ENCODE measurements at regions not wholly inside any gene's neighbourhood (a gene's known extent, or its start where the extent isn't known, plus 50 kb on each side); places are given as distances from the start of the nearest gene placed in this dataset.

GRCh38 chr5:32845171-32845570 lies 134.1 kb downstream of the NPR3 start:
- H4K20me1 ChIP-seq (ENCODE audit: insufficient read depth, low read length) = no peaks in the 10 kb centered on the region
- TF ChIP-seq KDM3A (CRISPR knock-in tag; IDR thresholded peaks at IDR 0.05; ENCODE audit: low read depth) = no peak
- no peak for TF ChIP-seq NFYB (CRISPR knock-in tag; IDR thresholded peaks at IDR 0.05)
- no peak for TF ChIP-seq IRF2 (CRISPR knock-in tag; IDR thresholded peaks at IDR 0.05)
- TF ChIP-seq ELF4 (CRISPR knock-in tag; IDR thresholded peaks at IDR 0.05; ENCODE audit: borderline replicate concordance) = no peak
- no peak for TF ChIP-seq ZNF570 (CRISPR knock-in tag; IDR thresholded peaks at IDR 0.05; ENCODE audit: borderline replicate concordance)
- TF ChIP-seq JUN (CRISPR knock-in tag; IDR thresholded peaks at IDR 0.05) = no peak
- TF ChIP-seq EP300 (IDR thresholded peaks at IDR 0.05; ENCODE audit: low read depth in 2 of 2, low read length in 2 of 2) = no peak
- no peak for TF ChIP-seq EP300 (CRISPR knock-in tag; IDR thresholded peaks at IDR 0.05; ENCODE audit: borderline replicate concordance)
- no peak for TF ChIP-seq TRAFD1 (CRISPR knock-in tag; IDR thresholded peaks at IDR 0.05; ENCODE audit: borderline replicate concordance)
- H3K79me2 ChIP-seq (ENCODE audit: insufficient read depth, low read length) = no peaks in the 10 kb centered on the region
- no peaks in the 10 kb centered on the region for H3K4me1 ChIP-seq (ENCODE audit: insufficient read depth, low read length)
- intact Hi-C loops (cut with micrococcal nuclease; ENCODE audit: unreplicated experiment) (no loop called here), in situ Hi-C loops (cut with HindIII; ENCODE audit: extremely low pct_ligation_motif_present, low pct_unique_long_range_greater_than_20kb) (no loop called here)
- no peak overlapping the region for H3K4me3 ChIP-seq (replicated peaks in 1 of 3; ENCODE audit: insufficient read depth in 1 of 3, low read depth in 2 of 3, low read length in 3 of 3)
- no peak overlapping the region for H3K9ac ChIP-seq (ENCODE audit: insufficient read depth, low read depth, low read length)
- no peaks in the 10 kb centered on the region for H3K9me3 ChIP-seq (ENCODE audit: low read length)
- WGBS (ENCODE audit: low lambda C conversion rate) = 16% methylated on average over 3 of the region's 3 CpGs
- H3K4me2 ChIP-seq (ENCODE audit: low read depth, low read length) = no peak overlapping the region
- FAIRE-seq (no peak), ATAC-seq (no peak), DNase-seq (ENCODE audit: low spot score) (no peak)
- no peaks in the 10 kb centered on the region for H3K36me3 ChIP-seq (replicated peaks in 1 of 2; ENCODE audit: control insufficient read depth in 1 of 2, insufficient read depth in 2 of 2, low read length in 2 of 2)
- H3K27ac ChIP-seq (ENCODE audit: extremely low read length, insufficient read depth, low read length) = no peak overlapping the region
- peaks cover 0 to 3% of the 10 kb centered on the region in 2 experiments; a peak in 2 of 5 replicates for H3K27me3 ChIP-seq (ENCODE audit: control insufficient read depth in 1 of 2, insufficient read depth in 2 of 2, low read length in 2 of 2)
- no peak overlapping the region for H2AFZ ChIP-seq (ENCODE audit: low read length)
- CTCF ChIA-PET (ENCODE audit: low intra/inter-chr PET ratio, low total read pairs) = no interaction called here
- BruUV-seq (replicated peaks) = no TSS peak
- POLR2A ChIA-PET = no interaction called here

- no peak for ATAC-seq
- H2AFZ ChIP-seq (ENCODE audit: low read length) = no peak overlapping the region
- DNase-seq (ENCODE audit: low spot score) = no peak
- TF ChIP-seq ARID3A (IDR thresholded peaks at IDR 0.05; ENCODE audit: low read depth, low read length) = no peak
- peak; percentile 84 for TF ChIP-seq HNRNPK (IDR thresholded peaks at IDR 0.05; ENCODE audit: low read depth, low read length, poor library complexity, severe bottlenecking)
- intact Hi-C loops (cut with micrococcal nuclease; ENCODE audit: unreplicated experiment) = no loop called here
- ChIA-PET CTCF (ENCODE audit: low intra/inter-chr PET ratio, low total read pairs) (no interaction called here), POLR2A (no interaction called here)
- no peaks in the 10 kb centered on the region for H4K20me1 ChIP-seq (ENCODE audit: insufficient read depth, low read length)
- H3K27ac ChIP-seq (ENCODE audit: extremely low read length, insufficient read depth, low read length) = no peak overlapping the region
- no peak overlapping the region for H3K9ac ChIP-seq (ENCODE audit: insufficient read depth, low read depth, low read length)
- BruUV-seq (replicated peaks) = no TSS peak
- FAIRE-seq = no peak
- no peak overlapping the region for H3K4me3 ChIP-seq (replicated peaks in 1 of 3; ENCODE audit: insufficient read depth in 1 of 3, low read depth in 2 of 3, low read length in 3 of 3)
- H3K36me3 ChIP-seq (replicated peaks in 1 of 2; ENCODE audit: control insufficient read depth in 1 of 2, insufficient read depth in 2 of 2, low read length in 2 of 2) = no peaks in the 10 kb centered on the region
- peaks cover 0 to 3% of the 10 kb centered on the region in 2 experiments; a peak in 1 of 5 replicates for H3K27me3 ChIP-seq (ENCODE audit: control insufficient read depth in 1 of 2, insufficient read depth in 2 of 2, low read length in 2 of 2)
- H3K79me2 ChIP-seq (ENCODE audit: insufficient read depth, low read length) = no peaks in the 10 kb centered on the region
- H3K4me2 ChIP-seq (ENCODE audit: low read depth, low read length) = no peak overlapping the region
- H3K4me1 ChIP-seq (ENCODE audit: insufficient read depth, low read length) = no peaks in the 10 kb centered on the region
- no peaks in the 10 kb centered on the region for H3K9me3 ChIP-seq (ENCODE audit: low read length)
- in situ Hi-C loops (cut with HindIII; ENCODE audit: extremely low pct_ligation_motif_present, low pct_unique_long_range_greater_than_20kb) = no loop called here
Observed at GRCh38 chr5:32848120-32848519, 137.0 kb downstream of the NPR3 start.
